ENCODE measurements at regions not wholly inside any gene's neighbourhood (a gene's known extent, or its start where the extent isn't known, plus 50 kb on each side); places are given as distances from the start of the nearest gene placed in this dataset.

GRCh38 chr3:188052169-188053035, 101.6 kb upstream of the LPP start:
- H4K20me1 ChIP-seq (ENCODE audit: insufficient read depth, low read length) = no peaks in the 10 kb centered on the region
- no peaks in the 10 kb centered on the region for H3K9me2 ChIP-seq (ENCODE audit: insufficient read depth, low read length)
- BruUV-seq (replicated peaks) = no TSS peak
- no peaks in the 10 kb centered on the region for H3K9me3 ChIP-seq (ENCODE audit: low read length)
- intact Hi-C loops (cut with micrococcal nuclease; ENCODE audit: unreplicated experiment) = no loop called here
- TF ChIP-seq EZH2phosphoT487 (IDR thresholded peaks at IDR 0.05; ENCODE audit: borderline replicate concordance, low read depth, low read length) = no peak
- TF ChIP-seq CTCF (conservative IDR thresholded peaks at IDR 0.05; ENCODE audit: low read length) = peak; percentile 34; the same call in 1 of the 2 replicates
- ChIA-PET CTCF (ENCODE audit: unreplicated experiment) (interaction anchor here (1.2 to 1.6 kb wide), 2 partner anchors 10 to 35 kb away, joined by 3 to 6 read pairs; no protein-coding TSS in a partner anchor), POLR2A (interaction anchor here (0.6 to 3.2 kb wide), 15 partner anchors 8 to 312 kb away, joined by 3 to 26 read pairs (median 3); no protein-coding TSS in a partner anchor)
- H3K36me3 ChIP-seq (ENCODE audit: insufficient read depth, low read length) = no peaks in the 10 kb centered on the region
- H3K4me1 ChIP-seq (ENCODE audit: insufficient read depth, low read length, poor library complexity, severe bottlenecking) = peaks cover 69% of the 10 kb centered on the region
- no peak for DNase-seq (ENCODE audit: low spot score)
- no peak overlapping the region for H3K4me3 ChIP-seq (ENCODE audit: low read depth, low read length, poor library complexity, severe bottlenecking)
- no peak overlapping the region for H3K27ac ChIP-seq (ENCODE audit: low read depth, low read length, poor library complexity, severe bottlenecking)
- H3K4me2 ChIP-seq (ENCODE audit: low read length) = peak overlapping the region; percentile 46
- H3K79me2 ChIP-seq (ENCODE audit: insufficient read depth, low read depth, low read length) = no peaks in the 10 kb centered on the region
- H2AFZ ChIP-seq (ENCODE audit: low read length) = peak overlapping the region; percentile 90

GRCh38 chr3:188053036-188053340, 101.0 kb upstream of the LPP start:
- CTCF ChIA-PET (ENCODE audit: unreplicated experiment) = interaction anchor here (1.2 kb wide), 1 partner anchor 34 kb away, joined by 3 read pairs; no protein-coding TSS in a partner anchor
- DNase-seq (ENCODE audit: low spot score) = no peak
- no peak overlapping the region for H3K4me3 ChIP-seq (ENCODE audit: low read depth, low read length, poor library complexity, severe bottlenecking)
- POLR2A ChIA-PET = interaction anchor here (0.6 to 2.4 kb wide), 11 partner anchors 8 to 313 kb away, joined by 3 to 15 read pairs (median 3); no protein-coding TSS in a partner anchor
- intact Hi-C loops (cut with micrococcal nuclease; ENCODE audit: unreplicated experiment) = no loop called here
- no peaks in the 10 kb centered on the region for H3K36me3 ChIP-seq (ENCODE audit: insufficient read depth, low read length)
- peak overlapping the region; percentile 90 for H2AFZ ChIP-seq (ENCODE audit: low read length)
- BruUV-seq (replicated peaks) = no TSS peak
- H3K4me1 ChIP-seq (ENCODE audit: insufficient read depth, low read length, poor library complexity, severe bottlenecking) = peaks cover 63% of the 10 kb centered on the region
- no peaks in the 10 kb centered on the region for H4K20me1 ChIP-seq (ENCODE audit: insufficient read depth, low read length)
- TF ChIP-seq CTCF (conservative IDR thresholded peaks at IDR 0.05; ENCODE audit: low read length) = no peak
- no peak for TF ChIP-seq EZH2phosphoT487 (IDR thresholded peaks at IDR 0.05; ENCODE audit: borderline replicate concordance, low read depth, low read length)
- peak overlapping the region; percentile 46 for H3K4me2 ChIP-seq (ENCODE audit: low read length)
- H3K9me3 ChIP-seq (ENCODE audit: low read length) = no peaks in the 10 kb centered on the region
- H3K9me2 ChIP-seq (ENCODE audit: insufficient read depth, low read length) = no peaks in the 10 kb centered on the region
- H3K27ac ChIP-seq (ENCODE audit: low read depth, low read length, poor library complexity, severe bottlenecking) = no peak overlapping the region
- H3K79me2 ChIP-seq (ENCODE audit: insufficient read depth, low read depth, low read length) = no peaks in the 10 kb centered on the region
